ENCODE measurements at regions not wholly inside any gene's neighbourhood (a gene's known extent, or its start where the extent isn't known, plus 50 kb on each side); places are given as distances from the start of the nearest gene placed in this dataset.

- Histone ChIP-seq H3K36me3 (ENCODE audit: control insufficient read depth in 4 of 4, insufficient read depth in 3 of 4, low read depth in 1 of 4, low read length in 3 of 4) (no peaks in the 10 kb centered on the region), H3K4me3 (ENCODE audit: low read depth in 1 of 3, low read length in 3 of 3) (no peak overlapping the region), H3K9ac (ENCODE audit: low read depth in 1 of 2, low read length in 2 of 2) (no peak overlapping the region), H3K9me3 (ENCODE audit: control insufficient read depth in 4 of 4, low read length in 3 of 4) (no peaks in the 10 kb centered on the region), H3K4me1 (ENCODE audit: control insufficient read depth in 4 of 4, insufficient read depth in 4 of 4, low read length in 3 of 4) (no peaks in the 10 kb centered on the region), H3K27ac (ENCODE audit: low read depth in 1 of 2, low read length in 2 of 2) (no peak overlapping the region), H3K27me3 (ENCODE audit: control insufficient read depth in 4 of 4, insufficient read depth in 4 of 4, low read length in 3 of 4) (no peaks in the 10 kb centered on the region)
- DNase-seq (ENCODE audit: low spot score): no peak
- TF ChIP-seq YY1 (IDR thresholded peaks at IDR 0.05) (no peak), ATF3 (IDR thresholded peaks at IDR 0.05) (no peak), REST (IDR thresholded peaks at IDR 0.05) (no peak), FOXA1 (IDR thresholded peaks at IDR 0.05) (no peak), CTCF (IDR thresholded peaks at IDR 0.05; ENCODE audit: low read depth, low read length, missing input control) (no peak), HNF4A (conservative IDR thresholded peaks at IDR 0.05) (no peak), HNF4G (IDR thresholded peaks at IDR 0.05) (no peak), NR2F2 (IDR thresholded peaks at IDR 0.05) (no peak), RAD21 (IDR thresholded peaks at IDR 0.05) (no peak), RXRA (IDR thresholded peaks at IDR 0.05) (no peak), FOXA2 (IDR thresholded peaks at IDR 0.05) (no peak), TAF1 (conservative IDR thresholded peaks at IDR 0.05) (no peak), SP1 (IDR thresholded peaks at IDR 0.05) (no peak), ZBTB33 (IDR thresholded peaks at IDR 0.05) (no peak), JUND (IDR thresholded peaks at IDR 0.05) (no peak), EGR1 (IDR thresholded peaks at IDR 0.05; ENCODE audit: low read depth in 2 of 2) (no peak), MAX (IDR thresholded peaks at IDR 0.05) (no peak), GABPA (IDR thresholded peaks at IDR 0.05 in 1 of 2, conservative IDR thresholded peaks at IDR 0.05 in 1 of 2) (no peak)
- 80% methylated on average over 4 of the region's 4 CpGs for WGBS
Observed at GRCh38 chr6:22636452-22636851, 67.1 kb downstream of the HDGFL1 start.
